ENCODE measurements at regions not wholly inside any gene's neighbourhood (a gene's known extent, or its start where the extent isn't known, plus 50 kb on each side); places are given as distances from the start of the nearest gene placed in this dataset.

DNA sequence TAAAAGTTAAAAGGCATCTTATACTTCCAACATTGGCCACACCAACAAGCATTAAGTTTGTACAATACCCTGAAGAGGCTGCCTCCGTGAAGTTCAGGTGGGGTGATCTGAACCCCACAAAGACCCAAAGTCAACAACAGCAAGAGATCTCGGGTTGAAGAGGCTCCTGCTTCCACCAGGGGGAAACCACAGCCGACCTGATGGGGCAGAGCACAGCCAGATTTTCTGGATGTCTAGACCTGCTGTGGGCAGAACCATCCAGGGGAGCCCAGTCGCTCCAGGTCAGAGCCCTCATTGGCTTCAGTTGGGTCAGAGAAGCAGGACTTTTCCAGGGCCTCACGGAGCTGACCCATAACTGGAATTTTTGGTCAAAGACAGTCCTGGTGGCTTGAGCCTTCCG lies 66.5 kb upstream of the ACKR3 start:
- Histone ChIP-seq H3F3A (ENCODE audit: insufficient read depth, low read length, poor library complexity, severe bottlenecking) (no peaks in the 10 kb centered on the region), H3K9me2 (ENCODE audit: insufficient read depth, low read length) (no peaks in the 10 kb centered on the region), H2AFZ (ENCODE audit: low read depth, low read length) (no peak overlapping the region), H3K4me3 (ENCODE audit: low read length) (no peak overlapping the region), H3K4me2 (ENCODE audit: low read length) (no peak overlapping the region), H3K9ac (ENCODE audit: low read length) (no peak overlapping the region), H3K27ac (ENCODE audit: low read length) (no peak overlapping the region), H3K27me3 (ENCODE audit: insufficient read depth, low read depth, low read length) (no peaks in the 10 kb centered on the region), H3K9me3 (ENCODE audit: low read length) (no peaks in the 10 kb centered on the region), H3K79me2 (replicated peaks; ENCODE audit: insufficient read depth, low read length) (no peaks in the 10 kb centered on the region), H3K36me3 (ENCODE audit: insufficient read depth, low read length) (no peaks in the 10 kb centered on the region), H4K20me1 (ENCODE audit: insufficient read depth) (no peaks in the 10 kb centered on the region)
- TF ChIP-seq, protein P1, sequence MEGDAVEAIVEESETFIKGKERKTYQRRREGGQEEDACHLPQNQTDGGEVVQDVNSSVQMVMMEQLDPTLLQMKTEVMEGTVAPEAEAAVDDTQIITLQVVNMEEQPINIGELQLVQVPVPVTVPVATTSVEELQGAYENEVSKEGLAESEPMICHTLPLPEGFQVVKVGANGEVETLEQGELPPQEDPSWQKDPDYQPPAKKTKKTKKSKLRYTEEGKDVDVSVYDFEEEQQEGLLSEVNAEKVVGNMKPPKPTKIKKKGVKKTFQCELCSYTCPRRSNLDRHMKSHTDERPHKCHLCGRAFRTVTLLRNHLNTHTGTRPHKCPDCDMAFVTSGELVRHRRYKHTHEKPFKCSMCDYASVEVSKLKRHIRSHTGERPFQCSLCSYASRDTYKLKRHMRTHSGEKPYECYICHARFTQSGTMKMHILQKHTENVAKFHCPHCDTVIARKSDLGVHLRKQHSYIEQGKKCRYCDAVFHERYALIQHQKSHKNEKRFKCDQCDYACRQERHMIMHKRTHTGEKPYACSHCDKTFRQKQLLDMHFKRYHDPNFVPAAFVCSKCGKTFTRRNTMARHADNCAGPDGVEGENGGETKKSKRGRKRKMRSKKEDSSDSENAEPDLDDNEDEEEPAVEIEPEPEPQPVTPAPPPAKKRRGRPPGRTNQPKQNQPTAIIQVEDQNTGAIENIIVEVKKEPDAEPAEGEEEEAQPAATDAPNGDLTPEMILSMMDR (IDR thresholded peaks at IDR 0.05; ENCODE audit: poor library complexity, severe bottlenecking): no peak
- TF ChIP-seq SMC3 (conservative IDR thresholded peaks at IDR 0.05; ENCODE audit: poor library complexity): no peak
- no peak for TF ChIP-seq TAF1 (IDR thresholded peaks at IDR 0.05; ENCODE audit: low read depth)
- TF ChIP-seq EP300 (conservative IDR thresholded peaks at IDR 0.05; ENCODE audit: poor library complexity, severe bottlenecking): no peak
- TF ChIP-seq RAD21 (conservative IDR thresholded peaks at IDR 0.05): no peak
- no peak for TF ChIP-seq MXI1 (conservative IDR thresholded peaks at IDR 0.05; ENCODE audit: poor library complexity, severe bottlenecking)
- no peak for TF ChIP-seq EZH2 (IDR thresholded peaks at IDR 0.05; ENCODE audit: borderline replicate concordance, insufficient read depth, low read length, poor library complexity, severe bottlenecking)
- TF ChIP-seq POLR2AphosphoS5 (IDR thresholded peaks at IDR 0.05): no peak
- TF ChIP-seq, protein P2, sequence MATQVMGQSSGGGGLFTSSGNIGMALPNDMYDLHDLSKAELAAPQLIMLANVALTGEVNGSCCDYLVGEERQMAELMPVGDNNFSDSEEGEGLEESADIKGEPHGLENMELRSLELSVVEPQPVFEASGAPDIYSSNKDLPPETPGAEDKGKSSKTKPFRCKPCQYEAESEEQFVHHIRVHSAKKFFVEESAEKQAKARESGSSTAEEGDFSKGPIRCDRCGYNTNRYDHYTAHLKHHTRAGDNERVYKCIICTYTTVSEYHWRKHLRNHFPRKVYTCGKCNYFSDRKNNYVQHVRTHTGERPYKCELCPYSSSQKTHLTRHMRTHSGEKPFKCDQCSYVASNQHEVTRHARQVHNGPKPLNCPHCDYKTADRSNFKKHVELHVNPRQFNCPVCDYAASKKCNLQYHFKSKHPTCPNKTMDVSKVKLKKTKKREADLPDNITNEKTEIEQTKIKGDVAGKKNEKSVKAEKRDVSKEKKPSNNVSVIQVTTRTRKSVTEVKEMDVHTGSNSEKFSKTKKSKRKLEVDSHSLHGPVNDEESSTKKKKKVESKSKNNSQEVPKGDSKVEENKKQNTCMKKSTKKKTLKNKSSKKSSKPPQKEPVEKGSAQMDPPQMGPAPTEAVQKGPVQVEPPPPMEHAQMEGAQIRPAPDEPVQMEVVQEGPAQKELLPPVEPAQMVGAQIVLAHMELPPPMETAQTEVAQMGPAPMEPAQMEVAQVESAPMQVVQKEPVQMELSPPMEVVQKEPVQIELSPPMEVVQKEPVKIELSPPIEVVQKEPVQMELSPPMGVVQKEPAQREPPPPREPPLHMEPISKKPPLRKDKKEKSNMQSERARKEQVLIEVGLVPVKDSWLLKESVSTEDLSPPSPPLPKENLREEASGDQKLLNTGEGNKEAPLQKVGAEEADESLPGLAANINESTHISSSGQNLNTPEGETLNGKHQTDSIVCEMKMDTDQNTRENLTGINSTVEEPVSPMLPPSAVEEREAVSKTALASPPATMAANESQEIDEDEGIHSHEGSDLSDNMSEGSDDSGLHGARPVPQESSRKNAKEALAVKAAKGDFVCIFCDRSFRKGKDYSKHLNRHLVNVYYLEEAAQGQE (IDR thresholded peaks at IDR 0.05; ENCODE audit: borderline replicate concordance): no peak

DNA sequence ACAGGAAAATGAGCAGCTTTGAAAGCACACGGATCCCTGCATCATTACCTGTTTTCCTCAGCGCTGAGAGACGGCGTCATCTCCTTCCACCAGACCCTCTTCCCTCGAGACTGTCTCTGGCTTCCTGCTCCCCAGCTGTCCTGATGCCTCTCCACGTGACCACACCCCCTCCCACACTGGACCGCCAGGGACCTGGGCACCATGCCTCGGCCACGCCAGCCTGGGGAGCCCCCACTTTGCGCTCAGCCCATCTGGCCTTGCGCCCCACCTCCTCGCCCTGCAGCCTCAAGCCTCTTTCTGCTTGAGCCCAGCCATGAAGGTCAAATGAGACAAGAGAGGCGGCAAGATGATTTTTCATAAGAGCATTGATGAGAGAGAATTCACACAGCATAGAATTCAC lies 66.0 kb upstream of the ACKR3 start:
- Histone ChIP-seq H3K9me2 (ENCODE audit: insufficient read depth, low read length) (no peaks in the 10 kb centered on the region), H3K79me2 (replicated peaks; ENCODE audit: insufficient read depth, low read length) (no peaks in the 10 kb centered on the region), H4K20me1 (ENCODE audit: insufficient read depth) (no peaks in the 10 kb centered on the region), H3F3A (ENCODE audit: insufficient read depth, low read length, poor library complexity, severe bottlenecking) (no peaks in the 10 kb centered on the region), H2AFZ (ENCODE audit: low read depth, low read length) (no peak overlapping the region), H3K27me3 (ENCODE audit: insufficient read depth, low read depth, low read length) (no peaks in the 10 kb centered on the region), H3K4me2 (ENCODE audit: low read length) (no peak overlapping the region), H3K9ac (ENCODE audit: low read length) (no peak overlapping the region), H3K9me3 (ENCODE audit: low read length) (no peaks in the 10 kb centered on the region), H3K27ac (ENCODE audit: low read length) (no peak overlapping the region), H3K36me3 (ENCODE audit: insufficient read depth, low read length) (no peaks in the 10 kb centered on the region), H3K4me3 (ENCODE audit: low read length) (no peak overlapping the region)
- TF ChIP-seq, protein P2 (IDR thresholded peaks at IDR 0.05; ENCODE audit: borderline replicate concordance): no peak
- TF ChIP-seq EZH2 (IDR thresholded peaks at IDR 0.05; ENCODE audit: borderline replicate concordance, insufficient read depth, low read length, poor library complexity, severe bottlenecking): no peak
- no peak for TF ChIP-seq RAD21 (conservative IDR thresholded peaks at IDR 0.05)
- no peak for TF ChIP-seq EP300 (conservative IDR thresholded peaks at IDR 0.05; ENCODE audit: poor library complexity, severe bottlenecking)
- no peak for TF ChIP-seq SMC3 (conservative IDR thresholded peaks at IDR 0.05; ENCODE audit: poor library complexity)
- TF ChIP-seq POLR2AphosphoS5 (IDR thresholded peaks at IDR 0.05): no peak
- TF ChIP-seq TAF1 (IDR thresholded peaks at IDR 0.05; ENCODE audit: low read depth): no peak
- TF ChIP-seq MXI1 (conservative IDR thresholded peaks at IDR 0.05; ENCODE audit: poor library complexity, severe bottlenecking): no peak
- TF ChIP-seq, protein P1 (IDR thresholded peaks at IDR 0.05; ENCODE audit: poor library complexity, severe bottlenecking): no peak

Data from neural cell (in vitro differentiated cells).